ENCODE measurements at regions not wholly inside any gene's neighbourhood (a gene's known extent, or its start where the extent isn't known, plus 50 kb on each side); places are given as distances from the start of the nearest gene placed in this dataset.

GRCh38 chr7:136064627-136065237 lies 87.6 kb upstream of the MTPN start:
- Histone ChIP-seq H3K4me1 (peaks cover 0 to 10% (median 0%) of the 10 kb centered on the region in 9 donors), H3K27ac (no peak overlapping the region), H3K4me3 (no peak overlapping the region), H3K36me3 (no peaks in the 10 kb centered on the region), H3K27me3 (no peaks in the 10 kb centered on the region), H3K9me3 (no peaks in the 10 kb centered on the region)
- intact Hi-C loops (cut with DNase I) = no loop called here
- DNase-seq (no peak), ATAC-seq (no peak)
- no peak for TF ChIP-seq CTCF (IDR thresholded peaks at IDR 0.05)

GRCh38 chr7:136064081-136064480 lies 86.9 kb upstream of the MTPN start:
- Histone ChIP-seq H3K4me3 (no peak overlapping the region), H3K27ac (no peak overlapping the region), H3K4me1 (peaks cover 0 to 10% (median 0%) of the 10 kb centered on the region in 9 donors), H3K36me3 (no peaks in the 10 kb centered on the region), H3K9me3 (no peaks in the 10 kb centered on the region), H3K27me3 (no peaks in the 10 kb centered on the region)
- 34% methylated on average over 4 of the region's 4 CpGs for WGBS, 2 donors
- DNase-seq = no peak
- no peak for TF ChIP-seq CTCF (IDR thresholded peaks at IDR 0.05)
- ATAC-seq = no peak
- intact Hi-C loops (cut with DNase I) = no loop called here

GRCh38 chr7:136063326-136063666 lies 86.1 kb upstream of the MTPN start:
- Histone ChIP-seq H3K36me3 (no peaks in the 10 kb centered on the region), H3K4me1 (peaks cover 0 to 10% (median 0%) of the 10 kb centered on the region in 9 donors), H3K27me3 (no peaks in the 10 kb centered on the region), H3K9me3 (no peaks in the 10 kb centered on the region), H3K27ac (no peak overlapping the region), H3K4me3 (no peak overlapping the region)
- intact Hi-C loops (cut with DNase I) = no loop called here
- ATAC-seq (no peak), DNase-seq (no peak)
- TF ChIP-seq CTCF (IDR thresholded peaks at IDR 0.05) = no peak
- 76% methylated on average over 3 of the region's 3 CpGs for WGBS, 2 donors

GRCh38 chr7:136062625-136063325 lies 85.6 kb upstream of the MTPN start:
- H3K4me3 ChIP-seq = no peak overlapping the region
- TF ChIP-seq CTCF (IDR thresholded peaks at IDR 0.05) = no peak
- no peak overlapping the region for H3K27ac ChIP-seq
- no peak for ATAC-seq
- DNase-seq = no peak
- no peaks in the 10 kb centered on the region for H3K36me3 ChIP-seq
- no peaks in the 10 kb centered on the region for H3K9me3 ChIP-seq
- H3K27me3 ChIP-seq = no peaks in the 10 kb centered on the region
- peaks cover 0 to 11% (median 0%) of the 10 kb centered on the region in 9 donors for H3K4me1 ChIP-seq
- WGBS, 2 donors = 52 to 75% methylated on average over 4 of the region's 4 CpGs
- intact Hi-C loops (cut with DNase I) = no loop called here
